WI38 (cell line): ENCODE measurements at regions not wholly inside any gene's neighbourhood (a gene's known extent, or its start where the extent isn't known, plus 50 kb on each side); places are given as distances from the start of the nearest gene placed in this dataset.

Experiments
- H3K4me3 ChIP-seq: 2 replicates; pipeline ENCODE4 v1.5.1; 2011; ENCODE audit warnings: low read depth, mild to moderate bottlenecking, control low read depth, low read length
- CTCF ChIP-seq: IDR thresholded peaks from 2 replicates; pipeline ENCODE4 v1.5.1; 2012; ENCODE audit warnings: low read depth, mild to moderate bottlenecking, control low read depth, low read length

- TF ChIP-seq CTCF: no peak
- no peak overlapping the region for H3K4me3 ChIP-seq
Measured at GRCh38 chr12:92582475-92582874, 120.3 kb upstream of the PLEKHG7 start.

GRCh38 chr12:92581604-92582003 is 121.2 kb upstream of the PLEKHG7 start:
- H3K4me3 ChIP-seq: no peak overlapping the region
- no peak for TF ChIP-seq CTCF

GRCh38 chr12:92574911-92575570 is 127.7 kb upstream of the PLEKHG7 start:
- no peak for TF ChIP-seq CTCF
- no peak overlapping the region for H3K4me3 ChIP-seq

- TF ChIP-seq CTCF: 0 out of 2 replicates have a peak, but pooled peaks have one; percentile 18
- H3K4me3 ChIP-seq: no peak overlapping the region
Measured at GRCh38 chr12:92574051-92574783, 128.6 kb upstream of the PLEKHG7 start.

GRCh38 chr12:92573104-92573503 is 129.7 kb upstream of the PLEKHG7 start:
- no peak overlapping the region for H3K4me3 ChIP-seq

GRCh38 chr12:92571844-92572543 is 130.8 kb upstream of the PLEKHG7 start:
- H3K4me3 ChIP-seq: no peak overlapping the region
- TF ChIP-seq CTCF: no peak

More at GRCh38 chr12:92573104-92573503, 129.7 kb upstream of the PLEKHG7 start:
- TF ChIP-seq CTCF: no peak

GRCh38 chr12:92571169-92571568 is 131.6 kb upstream of the PLEKHG7 start:
- H3K4me3 ChIP-seq: no peak overlapping the region
- no peak for TF ChIP-seq CTCF
